Fibroblast of mammary gland (primary cell): ENCODE measurements at regions not wholly inside any gene's neighbourhood (a gene's known extent, or its start where the extent isn't known, plus 50 kb on each side); places are given as distances from the start of the nearest gene placed in this dataset.
"Not testable (repeated sequence)": the region's sequence is repeated elsewhere in the genome, so short reads cannot be mapped to it uniquely, and the experiment has no call there.

Experiments
- DNase-seq: peaks from one replicate; pipeline ENCODE4 v3.0.0-alpha.2; 2010; ENCODE audit warnings: low read depth
- H3K4me3 ChIP-seq: 2 replicates; pipeline ENCODE4 v1.5.1; 2011; ENCODE audit warnings: low read depth, mild to moderate bottlenecking, low read length, moderate library complexity; ENCODE audit not compliant: control insufficient read depth
- TF ChIP-seq, protein P1 (sequence below): conservative IDR thresholded peaks from 2 replicates; pipeline ENCODE4 v1.5.1; 2011; ENCODE audit warnings: low read depth, low read length, inconsistent platforms; ENCODE audit not compliant: control insufficient read depth, insufficient read depth

DNA sequence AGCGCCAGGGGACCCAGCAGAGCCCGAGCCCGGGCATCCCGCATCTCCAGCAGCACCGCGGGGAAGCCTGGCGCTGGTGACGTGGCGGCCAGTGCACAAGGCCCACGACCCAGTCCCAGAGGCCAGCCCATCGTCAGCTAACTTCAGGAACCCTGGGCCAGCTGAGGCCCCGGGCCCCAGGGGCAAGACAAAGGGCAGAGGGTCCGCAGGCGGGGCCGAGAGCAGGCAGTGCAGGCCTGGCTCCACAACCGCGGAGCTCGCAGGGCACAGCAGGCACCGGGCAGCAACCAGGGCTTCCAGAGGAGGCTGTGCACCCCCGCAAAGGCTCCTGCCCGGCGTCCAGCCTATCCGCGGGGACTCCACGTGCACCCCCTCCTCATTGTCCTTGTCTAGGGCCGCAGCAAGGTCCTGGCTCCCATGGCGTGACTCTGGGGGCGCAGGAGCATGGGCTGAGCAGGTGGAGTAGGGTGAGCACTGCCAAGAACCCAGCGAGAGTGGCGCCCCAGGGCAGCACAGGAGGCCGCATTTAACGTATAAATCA is 352.5 kb downstream of the KCNJ18 start:
- not testable (repeated sequence) for DNase-seq, H3K4me3 ChIP-seq

GRCh38 chr17:22047521-22047920 is 355.2 kb downstream of the KCNJ18 start:
- not testable (repeated sequence) for H3K4me3 ChIP-seq, DNase-seq

- DNase-seq, H3K4me3 ChIP-seq: not testable (repeated sequence)
Observed at GRCh38 chr17:22048226-22048625, 355.9 kb downstream of the KCNJ18 start.

DNA sequence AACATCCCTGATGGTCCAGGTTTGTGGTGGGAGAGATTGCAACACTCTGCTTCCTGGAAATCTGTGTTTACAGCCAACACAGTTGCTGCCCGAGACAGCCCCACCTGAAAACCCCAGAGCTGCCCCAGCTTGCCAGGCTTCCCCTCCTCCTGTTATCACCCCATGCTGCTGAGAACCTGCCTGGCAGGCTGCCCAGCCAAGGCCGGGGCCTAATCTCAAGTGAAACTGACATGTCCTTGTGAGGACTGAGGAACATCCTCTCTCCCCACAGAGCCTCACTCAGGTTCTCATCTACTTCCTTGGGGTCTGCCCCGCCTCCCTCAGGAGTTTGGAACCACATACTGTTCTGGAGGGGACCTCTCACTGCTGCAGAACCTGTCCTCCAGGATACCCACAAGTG is 358.4 kb downstream of the KCNJ18 start:
- DNase-seq: not testable (repeated sequence)

GRCh38 chr17:22052715-22053114 is 360.4 kb downstream of the KCNJ18 start:
- not testable (repeated sequence) for H3K4me3 ChIP-seq

More for the DNA sequence above, 358.4 kb downstream of the KCNJ18 start:
- H3K4me3 ChIP-seq: not testable (repeated sequence)

GRCh38 chr17:22056566-22056965 is 364.2 kb downstream of the KCNJ18 start:
- H3K4me3 ChIP-seq, DNase-seq: not testable (repeated sequence)

More at GRCh38 chr17:22052715-22053114, 360.4 kb downstream of the KCNJ18 start:
- DNase-seq: not testable (repeated sequence)

DNA sequence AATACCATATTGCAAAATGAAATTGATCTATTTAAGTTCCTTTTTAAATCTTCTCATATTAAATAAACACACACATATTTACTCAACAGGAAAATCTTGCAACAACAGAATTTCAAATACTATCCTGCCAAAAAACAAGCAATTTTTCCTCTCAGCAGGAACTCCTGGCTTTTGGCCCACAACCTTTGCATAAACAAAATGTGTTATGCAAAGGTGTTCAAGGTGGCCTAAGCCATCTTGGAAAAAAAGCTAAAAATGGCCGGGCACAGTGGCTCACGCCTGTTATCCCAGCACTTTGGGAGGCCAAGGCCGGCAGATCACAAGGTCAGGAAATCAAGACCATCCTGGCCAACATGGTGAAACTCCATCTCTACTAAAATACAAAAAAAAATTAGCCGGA is 383.6 kb downstream of the KCNJ18 start:
- DNase-seq, H3K4me3 ChIP-seq: not testable (repeated sequence)

DNA sequence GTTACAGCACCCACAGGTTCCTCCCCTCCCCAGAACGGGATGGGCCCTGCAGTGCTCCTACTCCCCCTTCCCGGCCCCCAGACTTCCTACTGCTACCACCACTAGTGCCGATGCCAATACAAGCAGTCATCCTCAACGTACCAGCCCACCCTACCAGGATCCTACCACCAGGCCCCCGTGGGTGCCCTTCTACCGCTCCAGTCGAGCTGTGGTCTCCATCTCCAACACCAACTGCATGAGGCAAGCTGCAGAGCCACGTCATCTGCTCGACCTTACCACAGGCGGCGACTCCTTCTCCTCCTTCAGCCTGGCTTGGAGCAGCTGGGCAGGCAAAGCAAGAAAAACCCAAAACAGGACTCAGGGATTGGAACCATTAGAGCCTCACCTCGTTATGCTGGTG is 396.3 kb downstream of the KCNJ18 start:
- not testable (repeated sequence) for H3K4me3 ChIP-seq, DNase-seq

GRCh38 chr17:22090263-22090935 is 398.1 kb downstream of the KCNJ18 start:
- no peak for DNase-seq
- TF ChIP-seq, protein P1, sequence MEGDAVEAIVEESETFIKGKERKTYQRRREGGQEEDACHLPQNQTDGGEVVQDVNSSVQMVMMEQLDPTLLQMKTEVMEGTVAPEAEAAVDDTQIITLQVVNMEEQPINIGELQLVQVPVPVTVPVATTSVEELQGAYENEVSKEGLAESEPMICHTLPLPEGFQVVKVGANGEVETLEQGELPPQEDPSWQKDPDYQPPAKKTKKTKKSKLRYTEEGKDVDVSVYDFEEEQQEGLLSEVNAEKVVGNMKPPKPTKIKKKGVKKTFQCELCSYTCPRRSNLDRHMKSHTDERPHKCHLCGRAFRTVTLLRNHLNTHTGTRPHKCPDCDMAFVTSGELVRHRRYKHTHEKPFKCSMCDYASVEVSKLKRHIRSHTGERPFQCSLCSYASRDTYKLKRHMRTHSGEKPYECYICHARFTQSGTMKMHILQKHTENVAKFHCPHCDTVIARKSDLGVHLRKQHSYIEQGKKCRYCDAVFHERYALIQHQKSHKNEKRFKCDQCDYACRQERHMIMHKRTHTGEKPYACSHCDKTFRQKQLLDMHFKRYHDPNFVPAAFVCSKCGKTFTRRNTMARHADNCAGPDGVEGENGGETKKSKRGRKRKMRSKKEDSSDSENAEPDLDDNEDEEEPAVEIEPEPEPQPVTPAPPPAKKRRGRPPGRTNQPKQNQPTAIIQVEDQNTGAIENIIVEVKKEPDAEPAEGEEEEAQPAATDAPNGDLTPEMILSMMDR: no peak
- H3K4me3 ChIP-seq: no peak overlapping the region

DNA sequence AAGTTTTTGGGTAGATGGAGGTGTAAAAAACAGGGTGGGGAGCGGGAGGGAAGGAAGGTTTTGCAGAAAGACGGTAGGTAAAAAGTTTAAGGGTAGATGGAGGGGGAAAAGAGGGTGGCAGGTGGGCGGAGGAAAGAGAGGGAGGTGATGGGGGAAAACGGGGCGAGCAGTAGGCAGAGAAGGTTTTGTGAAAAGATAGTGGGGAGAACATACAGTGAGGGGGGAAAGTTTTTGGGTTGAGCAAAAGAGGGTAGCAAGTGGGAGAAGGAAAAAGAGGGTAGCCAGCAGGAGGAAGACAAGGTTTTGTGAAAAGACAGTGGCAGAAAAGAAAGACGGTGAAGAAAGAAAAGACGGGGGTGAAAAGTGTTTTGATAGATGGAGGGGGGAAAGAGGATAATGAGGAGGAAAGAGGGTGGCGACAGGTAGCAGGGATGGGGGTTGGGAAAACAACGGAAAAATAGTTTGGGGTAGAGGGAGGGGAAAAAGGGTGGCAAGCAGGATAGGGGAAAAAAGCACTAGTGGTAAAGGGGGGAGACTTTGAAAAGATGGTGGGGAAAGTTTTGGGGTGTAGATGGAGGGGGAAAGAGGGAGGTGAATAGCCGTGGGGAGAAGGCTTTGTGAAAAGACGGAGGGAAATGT is 398.8 kb downstream of the KCNJ18 start:
- DNase-seq, H3K4me3 ChIP-seq: not testable (repeated sequence)

DNA sequence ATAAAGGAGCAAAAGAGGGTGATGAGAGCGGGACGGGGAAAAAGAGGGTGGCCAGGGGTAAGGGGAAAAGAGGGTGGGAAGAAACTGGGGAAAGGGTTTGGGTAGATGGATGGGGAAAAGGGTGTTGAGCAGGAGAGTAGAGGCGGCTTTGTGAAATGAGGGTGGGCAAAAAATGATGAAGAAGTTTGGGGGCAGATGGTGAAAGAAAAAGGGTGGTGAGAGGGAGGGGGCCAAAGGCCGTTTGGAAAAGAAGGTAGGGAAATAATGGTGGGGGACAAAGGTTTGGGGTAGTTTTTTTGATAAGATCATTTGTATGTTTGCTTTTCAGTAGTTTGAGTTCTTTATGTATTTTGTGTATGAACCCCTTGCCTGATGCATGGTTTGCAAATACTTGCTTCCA is 399.5 kb downstream of the KCNJ18 start:
- H3K4me3 ChIP-seq, DNase-seq: not testable (repeated sequence)

DNA sequence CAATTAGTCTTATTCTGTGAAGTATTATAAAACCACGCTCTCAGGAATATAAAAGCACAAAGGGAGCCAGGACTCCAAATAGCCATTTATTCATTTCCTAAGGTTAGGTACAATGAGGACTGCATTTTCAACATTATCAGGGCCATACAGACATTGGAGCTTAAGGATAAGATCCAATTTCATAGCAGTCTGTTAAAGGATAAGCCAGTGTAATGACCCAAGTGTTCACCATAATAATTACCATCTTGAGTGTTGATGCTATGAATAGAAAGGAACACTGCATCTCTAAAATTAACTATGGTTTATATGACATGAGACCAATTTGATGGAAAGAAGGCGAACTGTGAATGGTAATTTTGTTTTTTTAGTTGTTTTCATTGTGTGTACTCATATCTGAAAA is 403.1 kb downstream of the KCNJ18 start:
- H3K4me3 ChIP-seq, DNase-seq: not testable (repeated sequence)

- DNase-seq, H3K4me3 ChIP-seq: not testable (repeated sequence)
Observed at GRCh38 chr17:22099633-22100032, 407.3 kb downstream of the KCNJ18 start.
